Endodermal cell (in vitro differentiated cells): ENCODE measurements at regions not wholly inside any gene's neighbourhood (a gene's known extent, or its start where the extent isn't known, plus 50 kb on each side); places are given as distances from the start of the nearest gene placed in this dataset.

Experiments
- DNase-seq: peaks from one replicate; pipeline ENCODE4 v3.0.0-alpha.2; 2017
- H3K27ac ChIP-seq: 2 replicates; pipeline ENCODE4 v1.5.1; 2013; ENCODE audit warnings: mild to moderate bottlenecking, low read depth, low read length, moderate library complexity
- H3K27me3 ChIP-seq: 2 replicates; pipeline ENCODE4 v1.6.1; 2013; ENCODE audit warnings: mild to moderate bottlenecking, low read length, moderate library complexity; ENCODE audit not compliant: insufficient read depth, control insufficient read depth, poor library complexity, severe bottlenecking
- H3K36me3 ChIP-seq: 2 replicates; pipeline ENCODE4 v1.7.0; 2013; ENCODE audit warnings: mild to moderate bottlenecking, low read length, moderate library complexity; ENCODE audit not compliant: control insufficient read depth, insufficient read depth
- H3K4me1 ChIP-seq: one replicate; pipeline ENCODE4 v1.7.0; 2013; ENCODE audit warnings: low read length; ENCODE audit not compliant: control insufficient read depth, insufficient read depth
- H3K4me3 ChIP-seq: 2 replicates; pipeline ENCODE4 v1.5.1; 2013; ENCODE audit warnings: mild to moderate bottlenecking, low read length, moderate library complexity
- H3K9ac ChIP-seq: 2 replicates; pipeline ENCODE4 v1.6.1; 2013; ENCODE audit warnings: mild to moderate bottlenecking, low read length, moderate library complexity; ENCODE audit not compliant: poor library complexity, severe bottlenecking; ENCODE audit errors: extremely low read depth
- H3K9me3 ChIP-seq: 2 replicates; pipeline ENCODE4 v1.6.1; 2013; ENCODE audit warnings: mild to moderate bottlenecking, low read length, moderate library complexity; ENCODE audit not compliant: control insufficient read depth
- H3K27ac Mint-ChIP-seq: 2 replicates; pipeline ENCODE4 v1.8.0; 2020; ENCODE audit warnings: mixed read lengths
- H3K27me3 Mint-ChIP-seq: 2 replicates; pipeline ENCODE4 v1.8.0; 2021; ENCODE audit warnings: mild to moderate bottlenecking, mixed read lengths; ENCODE audit not compliant: insufficient read depth
- H3K36me3 Mint-ChIP-seq: 2 replicates; pipeline ENCODE4 v1.8.0; 2020; ENCODE audit warnings: low read depth, mixed read lengths
- H3K4me1 Mint-ChIP-seq: 2 replicates; pipeline ENCODE4 v1.8.0; 2020; ENCODE audit warnings: mixed read lengths
- H3K4me3 Mint-ChIP-seq: 2 replicates; pipeline ENCODE4 v1.8.0; 2020; ENCODE audit warnings: mild to moderate bottlenecking, moderate library complexity, mixed read lengths
- H3K9me3 Mint-ChIP-seq: 2 replicates; pipeline ENCODE4 v1.8.0; 2020; ENCODE audit warnings: mild to moderate bottlenecking, mixed read lengths
- WGBS, 2 experiments: methylation state at CpG; one replicate each; pipeline versions ENCODE4 v1.1.5 to v1.1.7; 2013; ENCODE audit warnings: missing lambda C conversion rate in 2 of 2, mixed read lengths in 1 of 2; ENCODE audit not compliant: insufficient coverage in 1 of 2, insufficient read length in 1 of 2; 5-methylcytosine and 5-hydroxymethylcytosine counted together
- TF ChIP-seq, protein P1 (sequence below): fragments of 200-600 bp; sonication (generic); conservative IDR thresholded peaks from 2 replicates; pipeline ENCODE4 v1.5.0; 2021; ENCODE audit warnings: antibody characterized with exemption, mild to moderate bottlenecking

DNA sequence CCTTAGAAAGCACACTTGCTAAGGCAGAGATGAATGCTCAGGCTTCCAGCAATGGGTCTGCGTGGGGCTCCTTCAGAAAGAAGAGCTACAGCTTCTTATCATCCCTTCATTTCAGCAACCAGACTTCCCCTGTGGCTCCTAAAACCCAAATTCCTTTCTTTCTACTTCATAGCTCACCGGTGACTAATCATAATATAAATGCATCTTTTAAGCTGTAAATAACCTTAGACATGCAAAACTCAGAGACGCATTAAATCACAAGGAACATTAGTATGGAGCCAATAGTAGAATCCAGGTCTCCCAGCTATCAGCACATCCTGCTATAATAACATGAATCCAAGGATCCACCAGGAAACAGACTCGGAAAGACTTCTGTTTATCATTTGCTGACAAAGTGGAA, 375.6 kb downstream of the COG6 start:
- no peak overlapping the region for H3K27ac ChIP-seq
- Mint-ChIP-seq H3K36me3 (no peaks in the 10 kb centered on the region), H3K4me1 (no peaks in the 10 kb centered on the region), H3K27ac (no peak overlapping the region), H3K4me3 (no peak overlapping the region), H3K27me3 (no peaks in the 10 kb centered on the region), H3K9me3 (no peaks in the 10 kb centered on the region)
- H3K4me3 ChIP-seq = no peak overlapping the region
- H3K27me3 ChIP-seq = no peaks in the 10 kb centered on the region
- H3K4me1 ChIP-seq = no peaks in the 10 kb centered on the region
- TF ChIP-seq, protein P1, sequence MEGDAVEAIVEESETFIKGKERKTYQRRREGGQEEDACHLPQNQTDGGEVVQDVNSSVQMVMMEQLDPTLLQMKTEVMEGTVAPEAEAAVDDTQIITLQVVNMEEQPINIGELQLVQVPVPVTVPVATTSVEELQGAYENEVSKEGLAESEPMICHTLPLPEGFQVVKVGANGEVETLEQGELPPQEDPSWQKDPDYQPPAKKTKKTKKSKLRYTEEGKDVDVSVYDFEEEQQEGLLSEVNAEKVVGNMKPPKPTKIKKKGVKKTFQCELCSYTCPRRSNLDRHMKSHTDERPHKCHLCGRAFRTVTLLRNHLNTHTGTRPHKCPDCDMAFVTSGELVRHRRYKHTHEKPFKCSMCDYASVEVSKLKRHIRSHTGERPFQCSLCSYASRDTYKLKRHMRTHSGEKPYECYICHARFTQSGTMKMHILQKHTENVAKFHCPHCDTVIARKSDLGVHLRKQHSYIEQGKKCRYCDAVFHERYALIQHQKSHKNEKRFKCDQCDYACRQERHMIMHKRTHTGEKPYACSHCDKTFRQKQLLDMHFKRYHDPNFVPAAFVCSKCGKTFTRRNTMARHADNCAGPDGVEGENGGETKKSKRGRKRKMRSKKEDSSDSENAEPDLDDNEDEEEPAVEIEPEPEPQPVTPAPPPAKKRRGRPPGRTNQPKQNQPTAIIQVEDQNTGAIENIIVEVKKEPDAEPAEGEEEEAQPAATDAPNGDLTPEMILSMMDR = no peak
- no peaks in the 10 kb centered on the region for H3K36me3 ChIP-seq
- DNase-seq = no peak
- no peak overlapping the region for H3K9ac ChIP-seq
- 81 to 86% methylated on average over 2 to 4 of the region's 4 CpGs for WGBS, 2 experiments
- H3K9me3 ChIP-seq = no peaks in the 10 kb centered on the region

GRCh38 chr13:40039061-40039460, 383.6 kb downstream of the COG6 start:
- Mint-ChIP-seq H3K27ac (no peak overlapping the region), H3K27me3 (no peaks in the 10 kb centered on the region), H3K36me3 (no peaks in the 10 kb centered on the region), H3K9me3 (peaks cover 3% of the 10 kb centered on the region), H3K4me1 (no peaks in the 10 kb centered on the region), H3K4me3 (no peak overlapping the region)
- 92% methylated on average over 2 of the region's 2 CpGs; no CpG with 5 or more reads in 1 of the 2 experiments for WGBS, 2 experiments
- TF ChIP-seq, protein P1 = no peak
- Histone ChIP-seq H3K4me1 (no peaks in the 10 kb centered on the region), H3K27me3 (no peaks in the 10 kb centered on the region), H3K9ac (no peak overlapping the region), H3K27ac (no peak overlapping the region), H3K4me3 (no peak overlapping the region), H3K36me3 (no peaks in the 10 kb centered on the region), H3K9me3 (no peaks in the 10 kb centered on the region)
- DNase-seq = no peak

GRCh38 chr13:40042991-40043390, 387.5 kb downstream of the COG6 start:
- H3K9me3 ChIP-seq = no peaks in the 10 kb centered on the region
- no peaks in the 10 kb centered on the region for H3K4me1 ChIP-seq
- TF ChIP-seq, protein P1 = no peak
- H3K4me3 ChIP-seq = no peak overlapping the region
- no peaks in the 10 kb centered on the region for H3K36me3 ChIP-seq
- Mint-ChIP-seq H3K9me3 (peaks cover 3% of the 10 kb centered on the region), H3K27me3 (no peaks in the 10 kb centered on the region), H3K4me1 (no peaks in the 10 kb centered on the region), H3K4me3 (no peak overlapping the region), H3K27ac (no peak overlapping the region), H3K36me3 (no peaks in the 10 kb centered on the region)
- DNase-seq = no peak
- WGBS, 2 experiments = 83 to 92% methylated on average over 3 of the region's 3 CpGs
- no peak overlapping the region for H3K9ac ChIP-seq
- H3K27ac ChIP-seq = no peak overlapping the region
- H3K27me3 ChIP-seq = no peaks in the 10 kb centered on the region
